ENCODE measurements at regions not wholly inside any gene's neighbourhood (a gene's known extent, or its start where the extent isn't known, plus 50 kb on each side); places are given as distances from the start of the nearest gene placed in this dataset.
"Not testable (repeated sequence)": the region's sequence is repeated elsewhere in the genome, so short reads cannot be mapped to it uniquely, and the experiment has no call there.

GRCh38 chr1:30373471-30374399 lies 349.6 kb downstream of the MATN1 start:
- FAIRE-seq (no peak), DNase-seq (ENCODE audit: insufficient read length) (no peak)
- no peak for TF ChIP-seq POLR2AphosphoS5 (IDR thresholded peaks at IDR 0.05; ENCODE audit: low read depth, low read length)
- TF ChIP-seq TAF1 (IDR thresholded peaks at IDR 0.05; ENCODE audit: borderline replicate concordance, low read depth, low read length), result no peak
- no peak for TF ChIP-seq POLR2A (IDR thresholded peaks at IDR 0.05; ENCODE audit: low read depth, low read length)

- FAIRE-seq (no peak), DNase-seq (ENCODE audit: insufficient read length) (no peak)
- TF ChIP-seq POLR2A (IDR thresholded peaks at IDR 0.05; ENCODE audit: low read depth, low read length) (no peak), POLR2AphosphoS5 (IDR thresholded peaks at IDR 0.05; ENCODE audit: low read depth, low read length) (no peak), TAF1 (IDR thresholded peaks at IDR 0.05; ENCODE audit: borderline replicate concordance, low read depth, low read length) (no peak)
These were observed 350.5 kb downstream of the MATN1 start for GRCh38 chr1:30372792-30373433.

GRCh38 chr1:30371888-30372791 lies 351.2 kb downstream of the MATN1 start:
- DNase-seq (ENCODE audit: insufficient read length), result no peak
- TF ChIP-seq POLR2AphosphoS5 (IDR thresholded peaks at IDR 0.05; ENCODE audit: low read depth, low read length) (no peak), POLR2A (IDR thresholded peaks at IDR 0.05; ENCODE audit: low read depth, low read length) (no peak), TAF1 (IDR thresholded peaks at IDR 0.05; ENCODE audit: borderline replicate concordance, low read depth, low read length) (no peak)
- FAIRE-seq, result no peak

- DNase-seq (ENCODE audit: insufficient read length) (no peak), FAIRE-seq (no peak)
- TF ChIP-seq POLR2A (IDR thresholded peaks at IDR 0.05; ENCODE audit: low read depth, low read length) (no peak), TAF1 (IDR thresholded peaks at IDR 0.05; ENCODE audit: borderline replicate concordance, low read depth, low read length) (no peak), POLR2AphosphoS5 (IDR thresholded peaks at IDR 0.05; ENCODE audit: low read depth, low read length) (no peak)
These were observed 352.1 kb downstream of the MATN1 start for GRCh38 chr1:30371179-30371788.

GRCh38 chr1:30368651-30369240 lies 354.6 kb downstream of the MATN1 start:
- DNase-seq (ENCODE audit: insufficient read length), result no peak

GRCh38 chr1:30366911-30367310 lies 356.5 kb downstream of the MATN1 start:
- DNase-seq (ENCODE audit: insufficient read length) (no peak), FAIRE-seq (no peak)
- no peak for TF ChIP-seq TAF1 (IDR thresholded peaks at IDR 0.05; ENCODE audit: borderline replicate concordance, low read depth, low read length)
- no peak for TF ChIP-seq POLR2AphosphoS5 (IDR thresholded peaks at IDR 0.05; ENCODE audit: low read depth, low read length)
- no peak for TF ChIP-seq POLR2A (IDR thresholded peaks at IDR 0.05; ENCODE audit: low read depth, low read length)

More at GRCh38 chr1:30368651-30369240, 354.6 kb downstream of the MATN1 start:
- TF ChIP-seq POLR2AphosphoS5 (IDR thresholded peaks at IDR 0.05; ENCODE audit: low read depth, low read length), result no peak
- no peak for TF ChIP-seq POLR2A (IDR thresholded peaks at IDR 0.05; ENCODE audit: low read depth, low read length)
- no peak for TF ChIP-seq TAF1 (IDR thresholded peaks at IDR 0.05; ENCODE audit: borderline replicate concordance, low read depth, low read length)
- no peak for FAIRE-seq

- no peak for DNase-seq (ENCODE audit: insufficient read length)
- TF ChIP-seq POLR2AphosphoS5 (IDR thresholded peaks at IDR 0.05; ENCODE audit: low read depth, low read length) (no peak), POLR2A (IDR thresholded peaks at IDR 0.05; ENCODE audit: low read depth, low read length) (no peak), TAF1 (IDR thresholded peaks at IDR 0.05; ENCODE audit: borderline replicate concordance, low read depth, low read length) (no peak)
- no peak for FAIRE-seq
These were observed 357.2 kb downstream of the MATN1 start for GRCh38 chr1:30366199-30366598.

GRCh38 chr1:30365596-30365995 lies 357.8 kb downstream of the MATN1 start:
- TF ChIP-seq POLR2A (IDR thresholded peaks at IDR 0.05; ENCODE audit: low read depth, low read length) (no peak), TAF1 (IDR thresholded peaks at IDR 0.05; ENCODE audit: borderline replicate concordance, low read depth, low read length) (no peak), POLR2AphosphoS5 (IDR thresholded peaks at IDR 0.05; ENCODE audit: low read depth, low read length) (no peak)
- DNase-seq (ENCODE audit: insufficient read length) (no peak), FAIRE-seq (no peak)

GRCh38 chr1:30363031-30363430 lies 360.4 kb downstream of the MATN1 start:
- FAIRE-seq, result no peak
- TF ChIP-seq POLR2A (IDR thresholded peaks at IDR 0.05; ENCODE audit: low read depth, low read length), result no peak
- DNase-seq (ENCODE audit: insufficient read length), result no peak

GRCh38 chr1:30362603-30362990 lies 360.8 kb downstream of the MATN1 start:
- FAIRE-seq, result no peak
- TF ChIP-seq TAF1 (IDR thresholded peaks at IDR 0.05; ENCODE audit: borderline replicate concordance, low read depth, low read length) (no peak), POLR2A (IDR thresholded peaks at IDR 0.05; ENCODE audit: low read depth, low read length) (no peak), POLR2AphosphoS5 (IDR thresholded peaks at IDR 0.05; ENCODE audit: low read depth, low read length) (no peak)

GRCh38 chr1:30361890-30362602 lies 361.3 kb downstream of the MATN1 start:
- FAIRE-seq; DNase-seq (ENCODE audit: insufficient read length): not testable (repeated sequence)

More at GRCh38 chr1:30362603-30362990, 360.8 kb downstream of the MATN1 start:
- DNase-seq (ENCODE audit: insufficient read length), result no peak
